K562 (cell line): ENCODE measurements at regions not wholly inside any gene's neighbourhood (a gene's known extent, or its start where the extent isn't known, plus 50 kb on each side); places are given as distances from the start of the nearest gene placed in this dataset.

Experiments
- ASH1L ChIP-seq: fragments of 450-650 bp; IDR thresholded peaks from 2 replicates; pipeline ENCODE4 v1.6.1; 2018; ENCODE audit warnings: borderline replicate concordance, mild to moderate bottlenecking, low read depth; ENCODE audit not compliant: partially characterized antibody
- BHLHE40 ChIP-seq: IDR thresholded peaks from 2 replicates; pipeline ENCODE4 v1.6.1; 2011; ENCODE audit warnings: low read length, improper control_type of control experiment
- CBX3 ChIP-seq, 2 experiments: IDR thresholded peaks; 1 replicate in 1 of 2; 2 replicates in 1 of 2; pipeline ENCODE4 v1.6.1; 2012; ENCODE audit warnings: inconsistent platforms in 2 of 2, low read length in 2 of 2, borderline replicate concordance in 1 of 2, control low read depth in 1 of 2
- ELF2 ChIP-seq: fragments of 250-450 bp; sonication (Bioruptor Pico); IDR thresholded peaks from 2 replicates; pipeline ENCODE4 v1.5.0; 2021; ENCODE audit warnings: mild to moderate bottlenecking
- HNRNPH1 ChIP-seq: fragments of 200-400 bp; formaldehyde crosslinking; optimal IDR thresholded peaks from 2 replicates; pipeline ENCODE3; 2017; ENCODE audit warnings: low read depth, mild to moderate bottlenecking, low read length, moderate library complexity
- KLF1 ChIP-seq: fragments of 450-650 bp; IDR thresholded peaks from 2 replicates; pipeline ENCODE4 v1.6.1; 2016; ENCODE audit warnings: missing genetic modification characterization, missing compliant biosample characterization
- NFIC ChIP-seq: fragments of 450-650 bp; IDR thresholded peaks from 2 replicates; pipeline ENCODE4 v1.6.1; 2017; ENCODE audit warnings: mild to moderate bottlenecking, inconsistent platforms
- PCBP1 ChIP-seq: fragments of 200-400 bp; formaldehyde crosslinking; IDR thresholded peaks from 2 replicates; pipeline ENCODE4 v1.6.1; 2018; ENCODE audit warnings: mild to moderate bottlenecking, low read depth, low read length; ENCODE audit not compliant: poor library complexity, severe bottlenecking
- PTTG1 ChIP-seq: fragments of 450-650 bp; IDR thresholded peaks from 2 replicates; pipeline ENCODE4 v1.6.1; 2016; ENCODE audit warnings: low read depth, mild to moderate bottlenecking, missing genetic modification characterization, missing compliant biosample characterization
- TCF15 ChIP-seq: fragments of 250-450 bp; sonication (Bioruptor Pico); IDR thresholded peaks from 2 replicates; pipeline ENCODE4 v1.8.0; 2022; ENCODE audit warnings: moderate library complexity, mild to moderate bottlenecking, inconsistent platforms
- ZNF239 ChIP-seq: fragments of 250-450 bp; sonication (Bioruptor Pico); IDR thresholded peaks from 2 replicates; pipeline ENCODE4 v1.4.0; 2020; ENCODE audit warnings: mild to moderate bottlenecking
- ZNF449 ChIP-seq: fragments of 250-450 bp; sonication (Bioruptor Pico); IDR thresholded peaks from 2 replicates; pipeline ENCODE4 v1.8.0; 2022; ENCODE audit warnings: moderate library complexity, mild to moderate bottlenecking, inconsistent platforms
- TF ChIP-seq, protein P1 (sequence below): sonication (generic); formaldehyde crosslinking; IDR thresholded peaks from 2 replicates; pipeline ENCODE4 v1.8.0; 2022; ENCODE audit warnings: mild to moderate bottlenecking, missing genetic modification reagents

DNA sequence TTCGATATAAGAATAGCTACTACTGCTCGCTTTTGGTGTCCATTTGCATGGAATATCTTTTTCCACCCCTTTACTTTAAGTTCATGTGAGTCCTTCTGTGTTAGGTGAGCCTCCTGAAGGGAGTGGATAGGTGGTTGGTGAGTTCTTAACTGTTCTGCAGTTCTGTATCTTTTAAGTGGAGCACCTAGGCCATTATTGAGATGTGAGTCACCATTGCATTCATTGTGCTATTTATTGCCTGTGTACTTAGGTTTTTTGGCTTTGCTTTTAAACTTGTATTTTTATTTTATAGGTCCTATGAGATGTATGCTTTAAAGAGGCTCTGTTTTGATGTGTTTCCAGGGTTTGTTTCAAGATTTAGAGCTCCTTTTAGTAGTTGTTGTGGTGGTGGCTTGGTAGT, 1430.8 kb downstream of the REEP3 start (continued):
- TF ChIP-seq, protein P1, sequence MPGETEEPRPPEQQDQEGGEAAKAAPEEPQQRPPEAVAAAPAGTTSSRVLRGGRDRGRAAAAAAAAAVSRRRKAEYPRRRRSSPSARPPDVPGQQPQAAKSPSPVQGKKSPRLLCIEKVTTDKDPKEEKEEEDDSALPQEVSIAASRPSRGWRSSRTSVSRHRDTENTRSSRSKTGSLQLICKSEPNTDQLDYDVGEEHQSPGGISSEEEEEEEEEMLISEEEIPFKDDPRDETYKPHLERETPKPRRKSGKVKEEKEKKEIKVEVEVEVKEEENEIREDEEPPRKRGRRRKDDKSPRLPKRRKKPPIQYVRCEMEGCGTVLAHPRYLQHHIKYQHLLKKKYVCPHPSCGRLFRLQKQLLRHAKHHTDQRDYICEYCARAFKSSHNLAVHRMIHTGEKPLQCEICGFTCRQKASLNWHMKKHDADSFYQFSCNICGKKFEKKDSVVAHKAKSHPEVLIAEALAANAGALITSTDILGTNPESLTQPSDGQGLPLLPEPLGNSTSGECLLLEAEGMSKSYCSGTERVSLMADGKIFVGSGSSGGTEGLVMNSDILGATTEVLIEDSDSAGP (CRISPR knock-in tag) = no peak
- TF ChIP-seq PTTG1 (tag) = no peak
- TF ChIP-seq BHLHE40 = no peak
- no peak for TF ChIP-seq PCBP1
- no peak for TF ChIP-seq TCF15 (CRISPR knock-in tag)
- TF ChIP-seq NFIC = no peak
- no peak for TF ChIP-seq KLF1 (tag)
- TF ChIP-seq ELF2 (CRISPR knock-in tag) = no peak
- no peak for TF ChIP-seq HNRNPH1
- TF ChIP-seq CBX3 (IDR thresholded peaks at IDR 0.05; ENCODE audit: borderline replicate concordance in 1 of 2, low read length in 2 of 2) = no peak
- TF ChIP-seq ZNF239 (CRISPR knock-in tag) = no peak
- TF ChIP-seq ZNF449 = no peak
- no peak for TF ChIP-seq ASH1L
